Omental fat pad (tissue), 3 donors: ENCODE measurements at regions not wholly inside any gene's neighbourhood (a gene's known extent, or its start where the extent isn't known, plus 50 kb on each side); places are given as distances from the start of the nearest gene placed in this dataset.

ENCODE experiments used
- ATAC-seq: fragments of 150-250 bp; one replicate; pipeline ENCODE4 v1.9.1; 2016; ENCODE audit warnings: mild to moderate bottlenecking, moderate library complexity; ENCODE audit not compliant: low FRiP score
- DNase-seq: peaks from one replicate; pipeline ENCODE4 v3.0.0-alpha.2; 2019; ENCODE audit warnings: low spot score
- TF ChIP-seq, protein P1 (sequence below), 3 donors: fragments of 450-650 bp; IDR thresholded peaks; one replicate each; pipeline ENCODE4 v1.5.1; 2016 to 2017; ENCODE audit warnings: antibody characterized with exemption in 3 of 3, mild to moderate bottlenecking in 3 of 3, moderate library complexity in 2 of 3

DNA sequence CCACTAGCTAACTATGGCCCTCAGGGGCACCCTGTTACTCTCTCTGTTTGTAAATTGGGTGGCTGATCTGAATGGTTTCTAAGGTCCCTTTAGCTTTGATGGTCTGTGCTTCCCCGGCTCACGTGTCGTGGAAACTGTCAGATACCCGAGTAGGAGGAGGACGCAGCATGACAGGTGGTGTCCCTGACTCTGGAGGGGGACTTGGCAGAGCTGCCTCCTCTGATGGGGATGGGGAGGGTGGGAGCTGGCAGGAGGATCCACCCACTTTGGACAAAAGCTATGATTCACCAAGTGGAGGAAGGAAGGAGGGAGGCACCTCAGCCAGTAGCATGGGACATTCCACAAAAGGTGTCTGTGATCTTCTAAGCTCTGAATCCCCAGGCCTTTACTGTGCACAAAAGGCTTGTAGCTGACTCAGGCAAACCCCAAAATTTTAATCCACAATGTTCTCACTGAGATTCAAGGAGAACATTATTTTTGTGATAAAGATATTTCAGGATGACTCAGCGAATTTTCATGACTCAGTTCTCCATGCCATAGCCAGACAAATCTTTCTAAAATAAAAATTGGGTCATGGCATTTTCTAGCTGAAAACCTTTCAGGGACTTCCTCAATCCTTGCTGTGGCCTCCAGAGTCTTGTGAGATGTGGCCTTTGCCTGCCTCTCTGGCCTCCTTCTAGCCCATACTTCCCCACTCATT is 131.0 kb upstream of the BRINP1 start:
- TF ChIP-seq, protein P1, sequence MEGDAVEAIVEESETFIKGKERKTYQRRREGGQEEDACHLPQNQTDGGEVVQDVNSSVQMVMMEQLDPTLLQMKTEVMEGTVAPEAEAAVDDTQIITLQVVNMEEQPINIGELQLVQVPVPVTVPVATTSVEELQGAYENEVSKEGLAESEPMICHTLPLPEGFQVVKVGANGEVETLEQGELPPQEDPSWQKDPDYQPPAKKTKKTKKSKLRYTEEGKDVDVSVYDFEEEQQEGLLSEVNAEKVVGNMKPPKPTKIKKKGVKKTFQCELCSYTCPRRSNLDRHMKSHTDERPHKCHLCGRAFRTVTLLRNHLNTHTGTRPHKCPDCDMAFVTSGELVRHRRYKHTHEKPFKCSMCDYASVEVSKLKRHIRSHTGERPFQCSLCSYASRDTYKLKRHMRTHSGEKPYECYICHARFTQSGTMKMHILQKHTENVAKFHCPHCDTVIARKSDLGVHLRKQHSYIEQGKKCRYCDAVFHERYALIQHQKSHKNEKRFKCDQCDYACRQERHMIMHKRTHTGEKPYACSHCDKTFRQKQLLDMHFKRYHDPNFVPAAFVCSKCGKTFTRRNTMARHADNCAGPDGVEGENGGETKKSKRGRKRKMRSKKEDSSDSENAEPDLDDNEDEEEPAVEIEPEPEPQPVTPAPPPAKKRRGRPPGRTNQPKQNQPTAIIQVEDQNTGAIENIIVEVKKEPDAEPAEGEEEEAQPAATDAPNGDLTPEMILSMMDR (IDR thresholded peaks at IDR 0.05): no peak
- DNase-seq (no peak), ATAC-seq (no peak)

DNA sequence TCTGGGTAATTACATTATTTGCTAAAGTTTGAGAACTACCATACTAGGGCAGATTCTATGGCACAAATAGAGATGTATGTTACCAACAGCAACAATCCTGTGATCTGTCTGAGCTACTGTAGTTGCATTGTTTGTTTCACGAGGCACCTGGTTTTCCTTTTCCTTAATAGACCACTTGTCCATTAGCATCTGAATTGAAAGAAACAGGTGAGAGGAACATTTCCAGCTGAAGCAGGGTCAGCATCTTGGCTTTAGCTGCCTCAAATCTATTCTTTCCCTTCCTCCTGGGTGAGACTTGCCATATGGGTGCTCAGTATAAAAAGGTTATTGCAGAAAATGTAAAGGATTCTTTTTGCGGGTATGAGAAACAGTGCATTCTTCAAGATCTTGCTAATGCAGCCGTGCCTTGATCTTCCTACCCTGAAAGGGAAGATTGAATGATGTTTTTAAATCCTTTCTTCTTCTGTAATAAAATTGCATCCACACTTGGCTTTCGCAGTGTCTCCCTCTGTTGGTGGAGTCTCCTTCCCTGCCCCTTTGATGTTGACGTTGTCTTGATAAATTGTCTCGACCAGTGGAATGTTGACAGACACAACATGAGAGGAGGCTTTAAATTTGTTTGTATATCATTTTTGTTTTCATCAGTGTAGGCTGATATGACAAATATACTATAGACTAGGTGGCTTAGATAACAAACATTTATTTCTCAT is 118.0 kb upstream of the BRINP1 start:
- TF ChIP-seq, protein P1 (IDR thresholded peaks at IDR 0.05): no peak
- no peak for DNase-seq
- no peak for ATAC-seq

DNA sequence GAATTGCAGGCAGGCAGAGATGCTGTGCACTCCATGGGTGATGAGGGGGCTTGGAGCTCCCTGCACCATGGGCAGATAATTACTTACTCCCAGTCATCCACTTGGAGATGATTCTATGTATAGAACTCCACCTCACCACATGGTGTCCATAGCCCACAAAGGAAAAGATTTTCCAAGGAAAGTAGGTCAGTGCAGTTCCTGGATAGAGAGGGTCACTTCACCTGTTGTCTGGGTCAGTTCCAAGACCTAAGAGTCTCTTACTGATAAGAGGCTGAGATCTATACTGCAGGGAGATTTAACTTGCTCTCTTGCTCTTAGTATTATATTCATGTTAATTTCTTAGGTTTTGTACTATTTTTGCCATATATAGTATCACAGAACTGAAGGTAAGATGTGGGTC is 113.9 kb upstream of the BRINP1 start:
- TF ChIP-seq, protein P1 (IDR thresholded peaks at IDR 0.05): no peak
- DNase-seq: no peak
- ATAC-seq: no peak

DNA sequence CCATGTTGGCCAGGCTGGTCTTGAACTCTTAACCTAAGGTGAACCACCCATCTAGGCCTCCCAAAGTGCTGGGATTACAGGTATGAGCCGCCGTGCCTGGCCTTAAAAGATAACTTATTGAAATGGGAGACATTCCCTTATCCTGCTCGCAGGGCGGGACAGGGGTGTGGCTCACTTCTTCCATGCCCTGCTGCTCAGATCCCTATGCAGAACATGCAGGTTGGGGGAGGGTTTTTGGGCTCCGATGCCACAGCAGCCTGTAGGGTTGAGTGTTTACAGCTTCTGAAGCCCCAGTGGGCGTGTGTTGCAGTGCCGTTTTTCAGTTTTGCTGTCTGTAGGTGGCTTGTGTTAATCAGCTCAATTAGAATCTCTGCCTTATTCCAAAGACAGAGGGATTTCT is 108.0 kb upstream of the BRINP1 start:
- TF ChIP-seq, protein P1 (IDR thresholded peaks at IDR 0.05): no peak
- no peak for ATAC-seq

DNA sequence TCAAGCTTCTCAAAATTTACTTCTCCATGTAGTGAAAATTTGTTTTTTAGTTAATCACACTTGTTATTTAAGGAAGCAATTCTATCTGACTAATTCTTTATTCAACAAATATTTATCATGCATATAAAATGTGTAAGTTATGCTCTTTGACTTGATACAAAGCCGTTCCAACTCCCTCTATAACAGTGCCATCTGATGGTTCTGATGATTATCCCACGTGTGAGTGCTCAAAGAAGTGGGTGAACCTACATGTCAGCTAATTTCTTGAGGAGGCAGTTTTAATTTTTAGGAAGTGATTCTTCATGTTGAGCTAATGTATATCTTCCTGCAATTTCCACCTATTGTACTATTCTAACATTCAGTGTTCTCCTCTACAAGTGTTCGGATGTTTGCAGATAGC is 88.8 kb upstream of the BRINP1 start:
- TF ChIP-seq, protein P1 (IDR thresholded peaks at IDR 0.05): no peak
- DNase-seq (no peak), ATAC-seq (no peak)

More for the DNA sequence above, 108.0 kb upstream of the BRINP1 start:
- no peak for DNase-seq

DNA sequence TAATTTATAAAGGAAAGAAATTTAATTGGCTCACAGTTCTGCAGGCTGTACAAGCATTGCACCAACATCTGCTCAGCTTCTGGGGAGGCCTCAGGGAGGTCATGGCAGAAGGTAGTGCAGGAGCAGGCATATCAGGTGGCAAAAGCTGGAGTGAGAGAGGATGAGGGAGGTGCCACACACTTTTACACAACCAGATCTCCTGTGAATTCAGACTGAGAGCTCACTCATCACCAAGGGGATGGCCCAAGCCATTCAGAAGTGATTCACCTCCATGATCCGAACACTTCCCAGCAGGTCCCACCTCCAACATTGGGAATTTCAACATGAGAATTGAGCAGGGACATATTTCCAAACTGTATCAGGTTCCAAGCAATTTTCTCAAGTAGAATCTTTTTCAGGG is 84.7 kb upstream of the BRINP1 start:
- TF ChIP-seq, protein P1 (IDR thresholded peaks at IDR 0.05): no peak
- DNase-seq (no peak), ATAC-seq (no peak)

DNA sequence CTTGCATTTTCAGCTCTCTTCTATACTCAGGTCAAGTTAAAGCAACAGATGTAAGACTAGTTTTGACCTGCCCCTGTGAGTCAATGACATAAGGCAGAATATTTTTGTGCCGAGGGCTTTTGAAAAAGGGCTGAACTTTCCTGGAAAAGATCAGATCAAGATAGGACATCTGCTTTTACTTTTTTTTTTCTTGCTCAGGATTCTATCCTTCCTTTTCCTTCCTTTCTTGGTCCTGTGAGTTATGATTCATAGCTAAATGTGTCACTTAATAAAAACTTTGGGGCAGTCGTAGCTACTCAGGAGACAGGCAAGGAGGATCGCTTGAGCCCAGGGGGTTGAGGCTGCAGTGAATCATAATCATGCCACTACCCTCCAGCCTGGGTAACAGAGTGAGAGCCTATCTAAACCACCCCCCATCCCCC is 84.3 kb upstream of the BRINP1 start:
- TF ChIP-seq, protein P1 (IDR thresholded peaks at IDR 0.05): no peak
- ATAC-seq (no peak), DNase-seq (no peak)
